Endothelial cell of umbilical vein (primary cell): ENCODE measurements at regions not wholly inside any gene's neighbourhood (a gene's known extent, or its start where the extent isn't known, plus 50 kb on each side); places are given as distances from the start of the nearest gene placed in this dataset.

Experiments
- BruUV-seq: library from RNA; stranded (reverse); fragments of 400-500 nt; replicated peaks from 2 replicates; lab custom pipeline; 2021; lab: Mats Ljungman, UMichigan
- CTCF ChIA-PET: fragments of 300-600, 350-600 bp; sonication (Branson Sonifier 250); formaldehyde crosslinking; loops from one replicate; lab custom pipeline; 2021; ENCODE audit warnings: antibody characterized with exemption, inconsistent platforms; lab: Charles Lee
- POLR2A ChIA-PET: fragments of 300-600, 350-600 bp; sonication (Branson Sonifier 250); formaldehyde crosslinking; loops from one replicate; lab custom pipeline; 2021; ENCODE audit warnings: antibody characterized with exemption, inconsistent platforms; lab: Charles Lee
- DNase-seq: peaks from one replicate; pipeline ENCODE4 v3.0.0-alpha.2; 2011; ENCODE audit warnings: low read depth, low spot score
- FAIRE-seq: peaks from 2 replicates; lab custom pipeline; 2011; peaks lifted over from hg19 to GRCh38; lab: Jason Lieb, UNC
- H2AFZ ChIP-seq: 2 replicates; pipeline ENCODE4 v1.6.0; 2012; ENCODE audit warnings: low read depth, low read length, control low read depth, inconsistent platforms
- H3K27ac ChIP-seq: 2 replicates; pipeline ENCODE4 v1.5.1; 2011; ENCODE audit warnings: low read depth, mild to moderate bottlenecking, control low read depth, low read length, moderate library complexity; ENCODE audit not compliant: insufficient read depth
- H3K27me3 ChIP-seq, 2 experiments: 2 replicates each; pipeline versions ENCODE4 v1.6.0 to v1.6.1; 2011; ENCODE audit warnings: low read length in 2 of 2, mixed read lengths in 1 of 2; ENCODE audit not compliant: control insufficient read depth in 2 of 2, insufficient read depth in 2 of 2
- H3K36me3 ChIP-seq, 2 experiments: 2 replicates in 1 of 2; 3 replicates in 1 of 2; pipeline ENCODE4 v1.5.1; 2011; ENCODE audit warnings: low read length in 2 of 2, mild to moderate bottlenecking in 1 of 2, moderate library complexity in 1 of 2; ENCODE audit not compliant: control insufficient read depth in 2 of 2, insufficient read depth in 2 of 2; ENCODE audit errors: extremely low read depth in 1 of 2
- H3K4me1 ChIP-seq: 3 replicates; pipeline ENCODE4 v1.5.1; 2011; ENCODE audit warnings: mild to moderate bottlenecking, low read length; ENCODE audit not compliant: control insufficient read depth, insufficient read depth; ENCODE audit errors: extremely low read depth
- H3K4me2 ChIP-seq: 2 replicates; pipeline ENCODE4 v1.6.1; 2011; ENCODE audit warnings: low read length, control low read depth, mixed read lengths; ENCODE audit not compliant: insufficient read depth
- H3K4me3 ChIP-seq, 3 experiments: fragments of 200-600 bp in 1 of 3; sonication (generic), shearing (Covaris generic) in 1 of 3; replicated peaks in 1 of 3; 2 replicates each; pipeline ENCODE4 v1.5.1; 2011 to 2016; ENCODE audit warnings: control low read depth in 3 of 3, low read length in 3 of 3, mild to moderate bottlenecking in 2 of 3, inconsistent platforms in 1 of 3, low read depth in 1 of 3, moderate library complexity in 1 of 3; ENCODE audit not compliant: insufficient read depth in 1 of 3
- H3K79me2 ChIP-seq: 2 replicates; pipeline ENCODE4 v1.6.0; 2012; ENCODE audit warnings: low read length, inconsistent platforms; ENCODE audit not compliant: control insufficient read depth, insufficient read depth
- H3K9ac ChIP-seq: replicated peaks from 2 replicates; pipeline ENCODE3; 2011; ENCODE audit warnings: low read length, control low read depth; ENCODE audit not compliant: insufficient read depth; ENCODE audit errors: extremely low read depth
- H3K9me1 ChIP-seq: replicated peaks from 3 replicates; pipeline ENCODE4 v1.6.0; 2011; ENCODE audit warnings: mild to moderate bottlenecking, low read length; ENCODE audit not compliant: control insufficient read depth, insufficient read depth; ENCODE audit errors: extremely low read depth
- H3K9me3 ChIP-seq: replicated peaks from 2 replicates; pipeline ENCODE4 v1.5.1; 2012; ENCODE audit warnings: low read length, inconsistent platforms; ENCODE audit not compliant: control insufficient read depth, insufficient read depth
- H4K20me1 ChIP-seq: replicated peaks from 2 replicates; pipeline ENCODE3; 2011; ENCODE audit warnings: mild to moderate bottlenecking, low read length; ENCODE audit not compliant: control insufficient read depth, insufficient read depth; ENCODE audit errors: extremely low read depth
- EZH2 ChIP-seq: IDR thresholded peaks from 2 replicates; pipeline ENCODE4 v1.6.1; 2012; ENCODE audit warnings: borderline replicate concordance, low read depth, mild to moderate bottlenecking, moderate library complexity, low read length, inconsistent platforms; ENCODE audit not compliant: severe bottlenecking
- FOS ChIP-seq: IDR thresholded peaks from 2 replicates; pipeline ENCODE4 v1.6.1; 2011; ENCODE audit warnings: mild to moderate bottlenecking, low read length, moderate library complexity, borderline replicate concordance; ENCODE audit not compliant: insufficient read depth
- GATA2 ChIP-seq: IDR thresholded peaks from 2 replicates; pipeline ENCODE4 v1.7.0; 2011; ENCODE audit warnings: low read depth, mild to moderate bottlenecking, moderate library complexity, mixed read lengths, low read length; ENCODE audit not compliant: insufficient read length, insufficient read depth
- JUN ChIP-seq: IDR thresholded peaks from 2 replicates; pipeline ENCODE4 v1.6.1; 2011; ENCODE audit warnings: borderline replicate concordance, low read depth; ENCODE audit not compliant: insufficient read length, insufficient read depth
- MAX ChIP-seq: IDR thresholded peaks from 2 replicates; pipeline ENCODE4 v1.6.1; 2011; ENCODE audit not compliant: insufficient read depth, insufficient read length
- MYC ChIP-seq: IDR thresholded peaks from one replicate; pipeline ENCODE4 v1.6.1; 2011; ENCODE audit warnings: mild to moderate bottlenecking, low read depth, low read length
- POLR2A ChIP-seq: IDR thresholded peaks from 2 replicates; pipeline ENCODE4 v1.6.1; 2012; ENCODE audit warnings: low read depth, mild to moderate bottlenecking, control low read depth, low read length
- POLR2AphosphoS5 ChIP-seq: IDR thresholded peaks from 2 replicates; pipeline ENCODE4 v1.6.1; 2012; ENCODE audit warnings: low read depth, mild to moderate bottlenecking, control low read depth, low read length, moderate library complexity; ENCODE audit not compliant: insufficient read depth
- dilution Hi-C: fragments of 300-500 bp; cut with MboI; formaldehyde crosslinking; loops from one replicate; pipeline ENCODE4 v1.15.0; 2019; ENCODE audit warnings: low sequenced_read_pairs; ENCODE audit not compliant: extremely low pct_ligation_motif_present
- intact Hi-C: fragments of 100-400 bp; cut with micrococcal nuclease; formaldehyde crosslinking; loops from one replicate; pipeline ENCODE4 v1.10.0; 2022
- TF ChIP-seq, protein P1 (sequence below), 2 donors: IDR thresholded peaks; 1 replicate in 1 of 2; 2 replicates in 1 of 2; pipeline ENCODE4 v1.5.1; 2011; ENCODE audit warnings: low read length in 2 of 2, mild to moderate bottlenecking in 2 of 2, moderate library complexity in 2 of 2, control low read depth in 1 of 2, inconsistent platforms in 1 of 2, low read depth in 1 of 2; ENCODE audit not compliant: insufficient read depth in 1 of 2; ENCODE audit errors: extremely low read depth in 1 of 2

DNA sequence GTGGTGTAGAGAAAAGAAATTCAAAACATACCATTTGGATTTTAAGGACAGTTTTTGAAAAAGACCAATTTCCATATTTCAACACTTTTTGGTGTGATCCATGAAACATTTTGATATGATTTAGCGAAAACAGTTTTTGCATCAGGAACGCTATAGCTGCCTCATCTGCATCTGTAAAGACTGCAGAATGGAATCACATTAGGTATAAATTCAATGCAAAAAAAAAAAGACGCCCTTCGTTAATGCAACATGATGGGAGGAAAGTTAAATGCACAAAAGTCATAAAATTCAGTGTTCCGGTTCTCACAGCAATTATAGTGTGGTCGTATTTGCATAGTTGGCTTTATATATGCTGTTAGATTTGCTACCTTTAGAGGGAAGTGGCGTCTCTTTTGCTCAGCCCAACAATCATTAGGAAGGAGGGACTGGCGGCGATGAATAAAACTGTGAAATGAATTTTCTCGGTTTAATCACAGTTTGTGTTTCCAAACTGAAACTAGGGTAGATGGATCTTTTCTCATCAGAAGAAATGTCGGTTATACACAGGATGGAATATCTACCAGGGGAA lies 215.7 kb downstream of the TEX29 start:
- H3K36me3 ChIP-seq = no peaks in the 10 kb centered on the region
- ChIA-PET POLR2A (no interaction called here), CTCF (no interaction called here)
- intact Hi-C loops (no loop called here), dilution Hi-C loops (no loop called here)
- H3K9me3 ChIP-seq = no peaks in the 10 kb centered on the region
- DNase-seq (no peak), FAIRE-seq (no peak)
- no TSS peak for BruUV-seq
- no peak for TF ChIP-seq JUN
- no peak for TF ChIP-seq POLR2A
- no peak for TF ChIP-seq MAX
- TF ChIP-seq GATA2 = no peak
- TF ChIP-seq, protein P1, sequence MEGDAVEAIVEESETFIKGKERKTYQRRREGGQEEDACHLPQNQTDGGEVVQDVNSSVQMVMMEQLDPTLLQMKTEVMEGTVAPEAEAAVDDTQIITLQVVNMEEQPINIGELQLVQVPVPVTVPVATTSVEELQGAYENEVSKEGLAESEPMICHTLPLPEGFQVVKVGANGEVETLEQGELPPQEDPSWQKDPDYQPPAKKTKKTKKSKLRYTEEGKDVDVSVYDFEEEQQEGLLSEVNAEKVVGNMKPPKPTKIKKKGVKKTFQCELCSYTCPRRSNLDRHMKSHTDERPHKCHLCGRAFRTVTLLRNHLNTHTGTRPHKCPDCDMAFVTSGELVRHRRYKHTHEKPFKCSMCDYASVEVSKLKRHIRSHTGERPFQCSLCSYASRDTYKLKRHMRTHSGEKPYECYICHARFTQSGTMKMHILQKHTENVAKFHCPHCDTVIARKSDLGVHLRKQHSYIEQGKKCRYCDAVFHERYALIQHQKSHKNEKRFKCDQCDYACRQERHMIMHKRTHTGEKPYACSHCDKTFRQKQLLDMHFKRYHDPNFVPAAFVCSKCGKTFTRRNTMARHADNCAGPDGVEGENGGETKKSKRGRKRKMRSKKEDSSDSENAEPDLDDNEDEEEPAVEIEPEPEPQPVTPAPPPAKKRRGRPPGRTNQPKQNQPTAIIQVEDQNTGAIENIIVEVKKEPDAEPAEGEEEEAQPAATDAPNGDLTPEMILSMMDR (IDR thresholded peaks at IDR 0.05; ENCODE audit: extremely low read depth in 1 of 2, insufficient read depth in 1 of 2, low read depth in 1 of 2, low read length in 2 of 2) = no peak
- TF ChIP-seq MYC = no peak
- TF ChIP-seq POLR2AphosphoS5 = no peak
- TF ChIP-seq EZH2 = no peak
- TF ChIP-seq FOS = no peak
- H3K27me3 ChIP-seq = no peaks in the 10 kb centered on the region
- H3K9me1 ChIP-seq = no peaks in the 10 kb centered on the region
- H3K9ac ChIP-seq = no peak overlapping the region
- no peak overlapping the region for H3K4me2 ChIP-seq
- no peak overlapping the region for H3K4me3 ChIP-seq
- no peak overlapping the region for H3K27ac ChIP-seq
- H4K20me1 ChIP-seq = no peaks in the 10 kb centered on the region
- H3K4me1 ChIP-seq = no peaks in the 10 kb centered on the region
- H3K79me2 ChIP-seq = no peaks in the 10 kb centered on the region
- no peak overlapping the region for H2AFZ ChIP-seq
